GM23338 (cell line): ENCODE measurements at regions not wholly inside any gene's neighbourhood (a gene's known extent, or its start where the extent isn't known, plus 50 kb on each side); places are given as distances from the start of the nearest gene placed in this dataset.

Experiments
- ATAC-seq: fragments of 200-7000 bp; cut with Tn5 transposase; 3 replicates; pipeline ENCODE4 v1.9.1; 2020
- DNase-seq: peaks from one replicate; pipeline ENCODE4 v3.0.0-alpha.2; 2015; ENCODE audit warnings: low spot score
- H2AFZ ChIP-seq: fragments of 200-600 bp; sonication (generic); 2 replicates; pipeline ENCODE4 v1.8.0; 2016; ENCODE audit warnings: antibody characterized with exemption, mild to moderate bottlenecking, moderate library complexity
- H3F3A ChIP-seq: fragments of 200-600 bp; sonication (generic); replicated peaks from 2 replicates; pipeline ENCODE4 v1.8.0; 2017; ENCODE audit warnings: antibody characterized with exemption, mixed run types, low read depth
- H3K27ac ChIP-seq: fragments of 200-600 bp; sonication (generic); 2 replicates; pipeline ENCODE4 v1.6.1; 2016; ENCODE audit warnings: low read depth
- H3K27me3 ChIP-seq: fragments of 200-600 bp; sonication (generic); 2 replicates; pipeline ENCODE4 v1.8.0; 2016; ENCODE audit warnings: mild to moderate bottlenecking, mixed run types, moderate library complexity; ENCODE audit not compliant: insufficient read depth
- H3K36me3 ChIP-seq: fragments of 200-600 bp; sonication (generic); 2 replicates; pipeline ENCODE4 v1.8.0; 2016; ENCODE audit warnings: mild to moderate bottlenecking; ENCODE audit not compliant: insufficient read depth
- H3K4me1 ChIP-seq: fragments of 200-600 bp; sonication (generic); 2 replicates; pipeline ENCODE4 v1.8.0; 2016; ENCODE audit warnings: mild to moderate bottlenecking, moderate library complexity; ENCODE audit not compliant: insufficient read depth
- H3K4me2 ChIP-seq: fragments of 200-600 bp; sonication (generic); 2 replicates; pipeline ENCODE4 v1.7.1; 2017; ENCODE audit warnings: mixed run types
- H3K4me3 ChIP-seq: fragments of 200-600 bp; sonication (generic); 2 replicates; pipeline ENCODE4 v1.6.1; 2016; ENCODE audit warnings: mixed run types
- H3K79me2 ChIP-seq: fragments of 200-600 bp; sonication (generic); replicated peaks from 2 replicates; pipeline ENCODE4 v1.8.0; 2017; ENCODE audit warnings: mild to moderate bottlenecking; ENCODE audit not compliant: insufficient read depth
- H3K9me2 ChIP-seq: fragments of 200-600 bp; sonication (generic); 2 replicates; pipeline ENCODE4 v1.8.0; 2017; ENCODE audit not compliant: insufficient read depth
- H4K20me1 ChIP-seq: fragments of 200-600 bp; sonication (generic); replicated peaks from 2 replicates; pipeline ENCODE4 v1.8.0; 2017; ENCODE audit warnings: mild to moderate bottlenecking; ENCODE audit not compliant: insufficient read depth
- H3K27ac Mint-ChIP-seq: 2 replicates; pipeline ENCODE4 v1.8.0; 2020; ENCODE audit warnings: inconsistent platforms, mild to moderate bottlenecking, moderate library complexity, mixed read lengths
- H3K27me3 Mint-ChIP-seq: 3 replicates; pipeline ENCODE4 v1.8.0; 2022; ENCODE audit warnings: low read depth, mild to moderate bottlenecking, moderate library complexity, mixed read lengths, inconsistent platforms; ENCODE audit not compliant: insufficient read depth, poor library complexity
- H3K36me3 Mint-ChIP-seq: 3 replicates; pipeline ENCODE4 v1.8.0; 2021; ENCODE audit warnings: low read depth, mild to moderate bottlenecking, inconsistent platforms, moderate library complexity, mixed read lengths
- H3K4me1 Mint-ChIP-seq: 3 replicates; pipeline ENCODE4 v1.8.0; 2020; ENCODE audit warnings: mild to moderate bottlenecking, inconsistent platforms, mixed read lengths
- H3K4me3 Mint-ChIP-seq: 3 replicates; pipeline ENCODE4 v1.8.0; 2021; ENCODE audit warnings: moderate library complexity, mild to moderate bottlenecking, inconsistent platforms, mixed read lengths
- H3K9me3 Mint-ChIP-seq: 3 replicates; pipeline ENCODE4 v1.8.0; 2020; ENCODE audit warnings: moderate library complexity, mild to moderate bottlenecking, inconsistent platforms, mixed read lengths
- CTCF ChIP-seq, 2 experiments: fragments of 200-600 bp in 1 of 2; sonication (generic) in 1 of 2; conservative IDR thresholded peaks; 2 replicates each; pipeline versions ENCODE4 v1.5.1 to v1.6.1; 2016 to 2017; ENCODE audit warnings: antibody characterized with exemption in 2 of 2, low read depth in 2 of 2, mild to moderate bottlenecking in 2 of 2, moderate library complexity in 1 of 2
- ETS1 ChIP-seq: IDR thresholded peaks from 2 replicates; pipeline ENCODE4 v1.6.1; 2016; ENCODE audit warnings: antibody characterized with exemption
- EZH2 ChIP-seq: fragments of 200-600 bp; sonication (generic); IDR thresholded peaks from one replicate; pipeline ENCODE4 v1.8.0; 2017; ENCODE audit warnings: antibody characterized with exemption, mild to moderate bottlenecking, low read depth; ENCODE audit not compliant: unreplicated experiment
- EZH2phosphoT487 ChIP-seq: fragments of 200-600 bp; sonication (generic); IDR thresholded peaks from one replicate; pipeline ENCODE4 v1.8.1; 2018; ENCODE audit warnings: antibody characterized with exemption; ENCODE audit not compliant: unreplicated experiment
- NANOG ChIP-seq: IDR thresholded peaks from 2 replicates; pipeline ENCODE4 v1.6.1; 2016; ENCODE audit warnings: antibody characterized with exemption, borderline replicate concordance
- POLR2AphosphoS5 ChIP-seq: IDR thresholded peaks from 2 replicates; pipeline ENCODE4 v1.6.1; 2016; ENCODE audit warnings: antibody characterized with exemption, low read depth
- REST ChIP-seq: IDR thresholded peaks from one replicate; pipeline ENCODE4 v1.6.1; 2018; ENCODE audit warnings: antibody characterized with exemption; ENCODE audit not compliant: unreplicated experiment
- ZNF114 ChIP-seq: fragments of 250-450 bp; sonication (Bioruptor Pico); IDR thresholded peaks from 2 replicates; pipeline ENCODE4 v1.5.0; 2020; ENCODE audit warnings: mild to moderate bottlenecking, moderate library complexity
- ZNF462 ChIP-seq: fragments of 250-450 bp; sonication (Bioruptor Pico); IDR thresholded peaks from 2 replicates; pipeline ENCODE4 v1.5.0; 2020; ENCODE audit warnings: mild to moderate bottlenecking, moderate library complexity

GRCh38 chr14:76699939-76700590 is 61.2 kb upstream of the VASH1 start:
- no peak for TF ChIP-seq EZH2phosphoT487
- no peak for TF ChIP-seq ETS1
- no peak for TF ChIP-seq POLR2AphosphoS5
- no peak for TF ChIP-seq REST
- TF ChIP-seq ZNF114 (CRISPR knock-in tag) = no peak
- ATAC-seq (no peak), DNase-seq (no peak)
- Histone ChIP-seq H3K4me2 (no peak overlapping the region), H3K4me1 (no peaks in the 10 kb centered on the region), H3K27ac (no peak overlapping the region), H3K36me3 (no peaks in the 10 kb centered on the region), H4K20me1 (no peaks in the 10 kb centered on the region), H3K4me3 (no peak overlapping the region), H3K79me2 (no peaks in the 10 kb centered on the region), H3K9me2 (no peaks in the 10 kb centered on the region), H2AFZ (no peak overlapping the region), H3F3A (no peaks in the 10 kb centered on the region), H3K27me3 (no peaks in the 10 kb centered on the region)
- no peaks in the 10 kb centered on the region for H3K4me1 Mint-ChIP-seq
- no peaks in the 10 kb centered on the region for H3K36me3 Mint-ChIP-seq
- no peak overlapping the region for H3K4me3 Mint-ChIP-seq
- H3K27me3 Mint-ChIP-seq = peaks cover 3% of the 10 kb centered on the region
- H3K27ac Mint-ChIP-seq = no peak overlapping the region
- H3K9me3 Mint-ChIP-seq = no peaks in the 10 kb centered on the region; the same call in 2 of the 3 replicates

GRCh38 chr14:76701436-76701835 is 59.8 kb upstream of the VASH1 start:
- H3K9me3 Mint-ChIP-seq = no peaks in the 10 kb centered on the region; the same call in 2 of the 3 replicates
- no peak overlapping the region for H3K4me3 ChIP-seq
- no peaks in the 10 kb centered on the region for H3K36me3 ChIP-seq
- DNase-seq = no peak
- peaks cover 3% of the 10 kb centered on the region for H3K27me3 Mint-ChIP-seq
- no peaks in the 10 kb centered on the region for H3F3A ChIP-seq
- H3K27ac Mint-ChIP-seq = no peak overlapping the region
- no peaks in the 10 kb centered on the region for H3K4me1 ChIP-seq
- no peak overlapping the region for H3K4me3 Mint-ChIP-seq
- no peak overlapping the region for H3K27ac ChIP-seq
- no peaks in the 10 kb centered on the region for H3K4me1 Mint-ChIP-seq
- H3K9me2 ChIP-seq = no peaks in the 10 kb centered on the region
- no peak overlapping the region for H3K4me2 ChIP-seq
- H3K79me2 ChIP-seq = no peaks in the 10 kb centered on the region
- no peak for ATAC-seq
- H3K27me3 ChIP-seq = no peaks in the 10 kb centered on the region
- H3K36me3 Mint-ChIP-seq = no peaks in the 10 kb centered on the region
- no peaks in the 10 kb centered on the region for H4K20me1 ChIP-seq
- no peak overlapping the region for H2AFZ ChIP-seq
- TF ChIP-seq NANOG (no peak), ZNF114 (CRISPR knock-in tag) (no peak), CTCF (conservative IDR thresholded peaks at IDR 0.05; ENCODE audit: low read depth in 2 of 2) (no peak), EZH2 (no peak), ZNF462 (no peak)
